Osteocyte (in vitro differentiated cells): ENCODE measurements at regions not wholly inside any gene's neighbourhood (a gene's known extent, or its start where the extent isn't known, plus 50 kb on each side); places are given as distances from the start of the nearest gene placed in this dataset.

ENCODE experiments used
- DNase-seq: peaks from one replicate; pipeline ENCODE4 v3.0.0; 2021; ENCODE audit warnings: mixed read lengths; ENCODE audit not compliant: unreplicated experiment; ENCODE audit errors: extremely low spot score
- H3K27ac Mint-ChIP-seq: one replicate; pipeline ENCODE4 v1.8.0; 2021; ENCODE audit warnings: mild to moderate bottlenecking, mixed read lengths; ENCODE audit not compliant: unreplicated experiment
- H3K27me3 Mint-ChIP-seq: one replicate; pipeline ENCODE4 v1.8.0; 2021; ENCODE audit warnings: mixed read lengths; ENCODE audit not compliant: unreplicated experiment
- H3K36me3 Mint-ChIP-seq: one replicate; pipeline ENCODE4 v1.8.0; 2021; ENCODE audit warnings: mixed read lengths; ENCODE audit not compliant: unreplicated experiment
- H3K4me1 Mint-ChIP-seq: one replicate; pipeline ENCODE4 v1.8.0; 2021; ENCODE audit warnings: mixed read lengths; ENCODE audit not compliant: unreplicated experiment
- H3K4me3 Mint-ChIP-seq: one replicate; pipeline ENCODE4 v1.8.0; 2021; ENCODE audit warnings: mild to moderate bottlenecking, moderate library complexity, mixed read lengths; ENCODE audit not compliant: unreplicated experiment
- H3K9me3 Mint-ChIP-seq: one replicate; pipeline ENCODE4 v1.8.0; 2021; ENCODE audit warnings: mixed read lengths; ENCODE audit not compliant: unreplicated experiment
- CTCF ChIP-seq: fragments of 200-600 bp; sonication (generic); IDR thresholded peaks from 2 replicates; pipeline ENCODE4 v1.5.0; 2021; ENCODE audit warnings: antibody characterized with exemption, mild to moderate bottlenecking, moderate library complexity

- H3K36me3 Mint-ChIP-seq: no peaks in the 10 kb centered on the region
- no peak for TF ChIP-seq CTCF
- peaks cover 4% of the 10 kb centered on the region for H3K9me3 Mint-ChIP-seq
- no peak for DNase-seq
- no peak overlapping the region for H3K4me3 Mint-ChIP-seq
- H3K4me1 Mint-ChIP-seq: no peaks in the 10 kb centered on the region
- no peak overlapping the region for H3K27ac Mint-ChIP-seq
- H3K27me3 Mint-ChIP-seq: peaks cover 11% of the 10 kb centered on the region
Measured at GRCh38 chr13:58729361-58729760, 1097.8 kb downstream of the PCDH17 start.

GRCh38 chr13:58744686-58745085, 1113.1 kb downstream of the PCDH17 start:
- TF ChIP-seq CTCF: no peak
- Mint-ChIP-seq H3K36me3 (no peaks in the 10 kb centered on the region), H3K4me1 (no peaks in the 10 kb centered on the region), H3K9me3 (no peaks in the 10 kb centered on the region), H3K27me3 (peaks cover 13% of the 10 kb centered on the region), H3K27ac (no peak overlapping the region), H3K4me3 (no peak overlapping the region)
- no peak for DNase-seq

- no peak for TF ChIP-seq CTCF
- no peaks in the 10 kb centered on the region for H3K27me3 Mint-ChIP-seq
- H3K27ac Mint-ChIP-seq: no peak overlapping the region
- H3K36me3 Mint-ChIP-seq: no peaks in the 10 kb centered on the region
- H3K9me3 Mint-ChIP-seq: no peaks in the 10 kb centered on the region
- DNase-seq: no peak
- peaks cover 21% of the 10 kb centered on the region for H3K4me1 Mint-ChIP-seq
- no peak overlapping the region for H3K4me3 Mint-ChIP-seq
Measured at GRCh38 chr13:58767566-58767965, 1136.0 kb downstream of the PCDH17 start.

- Mint-ChIP-seq H3K9me3 (no peaks in the 10 kb centered on the region), H3K27ac (no peak overlapping the region), H3K36me3 (no peaks in the 10 kb centered on the region), H3K4me3 (no peak overlapping the region), H3K27me3 (no peaks in the 10 kb centered on the region), H3K4me1 (peaks cover 5% of the 10 kb centered on the region)
- TF ChIP-seq CTCF: no peak
- no peak for DNase-seq
Measured at GRCh38 chr13:58773280-58773859, 1141.8 kb downstream of the PCDH17 start.

DNA sequence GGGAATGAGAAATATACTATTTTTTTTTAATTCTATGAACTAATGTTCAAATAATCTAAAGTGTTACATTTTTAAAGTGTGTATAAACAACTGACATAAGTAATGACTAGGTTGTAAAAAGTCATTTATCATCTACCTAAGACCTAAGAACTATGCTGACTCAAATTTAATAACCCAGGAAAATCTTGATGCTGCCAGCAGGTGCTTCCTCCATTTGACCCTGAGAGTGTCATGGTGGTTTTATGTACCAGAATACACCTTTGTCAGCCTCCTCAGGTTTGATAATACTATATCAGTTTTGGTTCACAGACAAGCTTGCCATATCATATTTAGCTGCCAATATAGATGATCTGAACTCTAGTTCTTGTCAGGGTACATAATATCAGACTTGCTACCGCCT, 1151.2 kb downstream of the PCDH17 start:
- DNase-seq: no peak
- Mint-ChIP-seq H3K9me3 (peaks cover 14% of the 10 kb centered on the region), H3K27me3 (no peaks in the 10 kb centered on the region), H3K36me3 (no peaks in the 10 kb centered on the region), H3K27ac (no peak overlapping the region), H3K4me3 (no peak overlapping the region), H3K4me1 (no peaks in the 10 kb centered on the region)
- TF ChIP-seq CTCF: no peak
